Activated T-cell treated with anti-CD3 and anti-CD28 coated beads, Interleukin-2, amount 50 U/mL, for 24 hours (primary cell): ENCODE measurements at regions not wholly inside any gene's neighbourhood (a gene's known extent, or its start where the extent isn't known, plus 50 kb on each side); places are given as distances from the start of the nearest gene placed in this dataset.
"Not testable (repeated sequence)": the region's sequence is repeated elsewhere in the genome, so short reads cannot be mapped to it uniquely, and the experiment has no call there.

Source experiments
- DNase-seq: peaks from one replicate; pipeline ENCODE4 v3.0.0-alpha.2; 2020
- H3K27ac Mint-ChIP-seq: 2 replicates; pipeline ENCODE4 v1.8.0; 2020; ENCODE audit warnings: mild to moderate bottlenecking, mixed read lengths
- H3K27me3 Mint-ChIP-seq: 2 replicates; pipeline ENCODE4 v1.8.0; 2020; ENCODE audit warnings: mixed read lengths
- H3K36me3 Mint-ChIP-seq: 2 replicates; pipeline ENCODE4 v1.8.0; 2020; ENCODE audit warnings: low read depth, mixed read lengths
- H3K4me1 Mint-ChIP-seq: 2 replicates; pipeline ENCODE4 v1.8.0; 2020; ENCODE audit warnings: low read depth, mixed read lengths
- H3K4me3 Mint-ChIP-seq: 2 replicates; pipeline ENCODE4 v1.8.0; 2020; ENCODE audit warnings: mild to moderate bottlenecking, moderate library complexity, mixed read lengths
- H3K9me3 Mint-ChIP-seq: 2 replicates; pipeline ENCODE4 v1.8.0; 2020; ENCODE audit warnings: mixed read lengths

GRCh38 chr3:26292780-26293179 is 329.8 kb upstream of the LRRC3B start:
- H3K27ac Mint-ChIP-seq, result no peak overlapping the region
- no peaks in the 10 kb centered on the region for H3K27me3 Mint-ChIP-seq
- no peak for DNase-seq
- peaks cover 3% of the 10 kb centered on the region for H3K9me3 Mint-ChIP-seq
- H3K36me3 Mint-ChIP-seq, result no peaks in the 10 kb centered on the region
- H3K4me1 Mint-ChIP-seq, result no peaks in the 10 kb centered on the region
- no peak overlapping the region for H3K4me3 Mint-ChIP-seq

- H3K4me3 Mint-ChIP-seq, result no peak overlapping the region
- H3K36me3 Mint-ChIP-seq, result no peaks in the 10 kb centered on the region
- no peaks in the 10 kb centered on the region for H3K4me1 Mint-ChIP-seq
- no peak for DNase-seq
- H3K9me3 Mint-ChIP-seq, result peaks cover 6% of the 10 kb centered on the region
- no peaks in the 10 kb centered on the region for H3K27me3 Mint-ChIP-seq
- H3K27ac Mint-ChIP-seq, result no peak overlapping the region
These were observed 329.2 kb upstream of the LRRC3B start for GRCh38 chr3:26293329-26293844.

- no peak overlapping the region for H3K27ac Mint-ChIP-seq
- H3K36me3 Mint-ChIP-seq, result no peaks in the 10 kb centered on the region
- H3K9me3 Mint-ChIP-seq, result peaks cover 15% of the 10 kb centered on the region
- H3K27me3 Mint-ChIP-seq, result no peaks in the 10 kb centered on the region
- no peak for DNase-seq
- H3K4me1 Mint-ChIP-seq, result no peaks in the 10 kb centered on the region
- H3K4me3 Mint-ChIP-seq, result no peak overlapping the region
These were observed 315.4 kb upstream of the LRRC3B start for GRCh38 chr3:26307192-26307591.

DNA sequence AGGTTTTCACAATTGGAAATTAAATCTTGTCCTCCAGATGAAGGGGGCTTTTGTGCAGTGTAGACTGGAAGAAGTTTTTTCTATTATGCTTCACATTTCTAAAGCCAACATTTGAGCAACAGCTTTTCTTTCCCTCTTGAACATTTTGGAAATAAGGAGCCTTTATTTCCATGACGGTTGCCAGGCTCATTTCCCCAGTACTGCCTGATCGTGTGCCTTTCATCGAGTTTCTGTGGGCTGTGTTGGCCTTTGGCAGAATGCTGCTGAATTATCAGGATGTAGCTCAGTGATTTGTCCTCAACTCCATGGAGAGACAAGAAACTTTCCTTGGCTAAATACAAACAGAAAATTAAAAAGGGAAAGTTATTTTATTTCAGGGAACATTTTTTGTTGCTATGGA is 314.8 kb upstream of the LRRC3B start:
- no peaks in the 10 kb centered on the region for H3K36me3 Mint-ChIP-seq
- H3K27me3 Mint-ChIP-seq, result no peaks in the 10 kb centered on the region
- no peak overlapping the region for H3K27ac Mint-ChIP-seq
- no peaks in the 10 kb centered on the region for H3K4me1 Mint-ChIP-seq
- H3K4me3 Mint-ChIP-seq, result no peak overlapping the region
- peaks cover 10% of the 10 kb centered on the region for H3K9me3 Mint-ChIP-seq
- no peak for DNase-seq

DNA sequence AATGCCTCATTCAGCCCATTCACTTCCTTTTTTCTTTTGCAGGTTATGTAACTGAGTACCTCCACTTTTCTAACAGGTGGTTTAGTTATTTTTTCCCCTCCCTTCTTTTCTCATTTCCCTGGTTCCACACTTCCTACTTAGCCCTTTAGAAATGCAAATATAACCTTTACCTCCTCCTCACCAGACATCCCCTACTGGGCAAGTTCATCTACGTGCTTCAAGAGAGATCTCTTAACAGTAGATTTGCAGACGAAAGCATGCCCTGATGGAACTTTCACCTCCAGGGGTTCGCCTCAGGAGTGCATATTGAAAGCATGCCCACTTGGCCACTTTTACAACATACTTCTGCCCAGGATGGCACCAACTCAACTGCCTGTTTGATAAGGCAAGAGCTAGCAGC is 314.1 kb upstream of the LRRC3B start:
- Mint-ChIP-seq H3K4me1 (no peaks in the 10 kb centered on the region), H3K27ac (no peak overlapping the region), H3K9me3 (peaks cover 8% of the 10 kb centered on the region), H3K4me3 (no peak overlapping the region), H3K36me3 (no peaks in the 10 kb centered on the region), H3K27me3 (no peaks in the 10 kb centered on the region)
- DNase-seq, result no peak

GRCh38 chr3:26309536-26309935 is 313.0 kb upstream of the LRRC3B start:
- not testable (repeated sequence) for H3K27me3 Mint-ChIP-seq, H3K27ac Mint-ChIP-seq, H3K4me3 Mint-ChIP-seq, DNase-seq, H3K4me1 Mint-ChIP-seq, H3K36me3 Mint-ChIP-seq, H3K9me3 Mint-ChIP-seq

DNA sequence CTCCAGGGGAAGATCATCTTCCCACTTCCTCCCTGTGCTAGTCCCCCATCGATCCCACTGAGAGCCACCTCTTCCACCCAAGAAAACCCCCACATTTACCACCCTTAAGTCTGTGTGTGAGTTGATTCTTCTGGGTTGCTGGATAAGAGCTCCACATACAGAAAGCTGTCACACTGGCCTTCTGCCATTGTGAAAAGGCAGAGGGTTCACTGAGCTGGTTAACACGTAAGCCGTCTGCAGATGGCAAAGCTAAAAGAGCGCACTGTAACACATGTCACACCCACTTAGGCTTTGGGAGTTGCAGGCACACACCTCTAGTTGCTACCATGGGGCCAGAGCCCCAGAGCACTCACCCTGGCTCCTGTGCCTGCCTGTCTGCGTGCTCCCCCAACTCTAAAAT is 309.8 kb upstream of the LRRC3B start:
- Mint-ChIP-seq H3K4me3 (no peak overlapping the region), H3K36me3 (no peaks in the 10 kb centered on the region), H3K4me1 (no peaks in the 10 kb centered on the region), H3K27ac (no peak overlapping the region), H3K27me3 (no peaks in the 10 kb centered on the region), H3K9me3 (peaks cover 8% of the 10 kb centered on the region)
- no peak for DNase-seq

DNA sequence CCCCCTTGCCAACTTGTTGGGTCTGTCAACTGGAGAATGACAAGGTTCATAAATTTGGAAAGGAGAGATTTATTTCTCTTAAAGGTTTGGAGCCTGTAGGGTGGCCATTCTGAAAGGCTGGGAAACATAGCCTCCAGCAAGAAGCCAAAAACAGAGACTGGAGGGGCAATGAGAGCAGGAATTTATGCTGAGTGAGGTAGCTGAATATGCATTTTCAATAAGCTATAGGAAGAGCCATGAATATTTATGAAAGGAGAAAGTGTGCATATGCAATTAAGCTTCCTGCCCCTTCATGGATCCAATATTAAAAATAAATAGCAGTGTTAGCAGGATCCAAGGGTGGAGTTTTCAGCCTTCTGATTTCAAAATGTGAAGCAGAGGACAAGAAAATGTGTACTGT is 306.1 kb upstream of the LRRC3B start:
- H3K27ac Mint-ChIP-seq, result no peak overlapping the region
- H3K4me1 Mint-ChIP-seq, result no peaks in the 10 kb centered on the region
- no peaks in the 10 kb centered on the region for H3K27me3 Mint-ChIP-seq
- peaks cover 5% of the 10 kb centered on the region for H3K9me3 Mint-ChIP-seq
- DNase-seq, result no peak
- no peaks in the 10 kb centered on the region for H3K36me3 Mint-ChIP-seq
- no peak overlapping the region for H3K4me3 Mint-ChIP-seq

DNA sequence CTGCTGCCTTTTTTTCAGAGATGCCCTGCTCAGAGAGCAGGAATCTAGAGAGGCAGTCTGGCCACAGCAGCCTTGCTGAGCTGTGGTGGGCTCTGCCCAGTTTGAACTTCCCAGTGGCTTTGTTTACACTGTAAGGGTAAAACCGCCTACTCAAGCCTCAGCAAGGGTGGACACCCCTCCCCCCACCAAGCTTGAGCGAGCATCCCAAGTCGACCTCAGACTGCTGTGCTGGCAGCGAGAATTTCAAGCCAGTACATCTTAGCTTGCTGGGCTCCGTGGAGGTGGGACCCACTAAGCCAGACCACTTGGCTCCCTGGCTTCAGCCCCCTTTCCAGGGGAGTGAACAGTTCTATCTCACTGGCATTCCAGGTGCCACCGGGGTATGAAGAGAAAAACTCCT is 298.8 kb upstream of the LRRC3B start:
- not testable (repeated sequence) for H3K4me3 Mint-ChIP-seq, H3K36me3 Mint-ChIP-seq, DNase-seq, H3K27ac Mint-ChIP-seq, H3K9me3 Mint-ChIP-seq, H3K27me3 Mint-ChIP-seq, H3K4me1 Mint-ChIP-seq

GRCh38 chr3:26340001-26340400 is 282.6 kb upstream of the LRRC3B start:
- H3K27me3 Mint-ChIP-seq, result no peaks in the 10 kb centered on the region
- H3K27ac Mint-ChIP-seq, result no peak overlapping the region
- H3K4me1 Mint-ChIP-seq, result no peaks in the 10 kb centered on the region
- H3K4me3 Mint-ChIP-seq, result no peak overlapping the region
- peaks cover 5% of the 10 kb centered on the region for H3K9me3 Mint-ChIP-seq
- H3K36me3 Mint-ChIP-seq, result no peaks in the 10 kb centered on the region
- no peak for DNase-seq

DNA sequence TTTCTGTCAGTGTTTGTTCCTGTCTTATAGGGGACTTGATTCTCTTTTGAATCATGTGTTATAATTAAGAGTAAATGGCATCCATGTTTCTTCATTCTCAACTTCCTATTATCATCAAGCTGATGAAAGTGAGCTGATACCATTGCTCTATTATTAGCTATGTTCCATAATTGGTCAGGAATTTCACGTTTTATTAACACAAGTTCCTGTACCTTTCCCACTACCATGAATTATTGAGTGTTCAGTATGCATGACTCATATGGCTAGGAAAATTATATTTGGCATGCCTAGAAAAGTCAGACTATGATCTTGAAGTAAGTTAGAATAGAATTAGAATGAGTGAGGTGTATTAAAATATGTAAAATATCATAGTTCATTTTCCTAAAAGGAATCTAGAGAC is 278.9 kb upstream of the LRRC3B start:
- Mint-ChIP-seq H3K9me3 (peaks cover 4% of the 10 kb centered on the region), H3K4me1 (no peaks in the 10 kb centered on the region), H3K27me3 (no peaks in the 10 kb centered on the region), H3K4me3 (no peak overlapping the region), H3K27ac (no peak overlapping the region), H3K36me3 (no peaks in the 10 kb centered on the region)
- DNase-seq, result no peak

GRCh38 chr3:26345613-26346012 is 277.0 kb upstream of the LRRC3B start:
- Mint-ChIP-seq H3K4me1 (no peaks in the 10 kb centered on the region), H3K9me3 (peaks cover 10% of the 10 kb centered on the region), H3K4me3 (no peak overlapping the region), H3K27ac (no peak overlapping the region), H3K27me3 (no peaks in the 10 kb centered on the region), H3K36me3 (no peaks in the 10 kb centered on the region)
- no peak for DNase-seq

DNA sequence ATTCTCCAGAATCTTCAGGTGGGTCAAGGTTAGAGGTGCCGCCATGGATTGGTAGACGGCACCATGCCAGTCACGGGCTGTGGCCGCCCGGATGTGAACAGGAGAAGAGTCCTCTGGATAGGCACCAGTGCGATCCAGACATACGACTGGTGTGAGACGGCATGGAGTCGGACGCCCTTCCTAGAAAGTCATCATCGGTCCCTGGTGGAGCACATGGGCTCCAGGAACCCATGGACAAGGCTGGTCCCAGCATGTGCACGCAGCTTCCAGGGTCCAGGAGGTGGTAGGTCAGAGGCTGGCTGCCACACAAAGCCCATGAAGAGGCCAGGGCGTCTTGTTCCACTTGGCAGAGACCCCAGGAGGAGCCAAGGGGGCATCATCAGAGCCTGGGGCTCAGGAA is 276.1 kb upstream of the LRRC3B start:
- H3K9me3 Mint-ChIP-seq, result peaks cover 16% of the 10 kb centered on the region
- no peaks in the 10 kb centered on the region for H3K36me3 Mint-ChIP-seq
- H3K4me3 Mint-ChIP-seq, result no peak overlapping the region
- no peak overlapping the region for H3K27ac Mint-ChIP-seq
- no peaks in the 10 kb centered on the region for H3K4me1 Mint-ChIP-seq
- DNase-seq, result no peak
- no peaks in the 10 kb centered on the region for H3K27me3 Mint-ChIP-seq

DNA sequence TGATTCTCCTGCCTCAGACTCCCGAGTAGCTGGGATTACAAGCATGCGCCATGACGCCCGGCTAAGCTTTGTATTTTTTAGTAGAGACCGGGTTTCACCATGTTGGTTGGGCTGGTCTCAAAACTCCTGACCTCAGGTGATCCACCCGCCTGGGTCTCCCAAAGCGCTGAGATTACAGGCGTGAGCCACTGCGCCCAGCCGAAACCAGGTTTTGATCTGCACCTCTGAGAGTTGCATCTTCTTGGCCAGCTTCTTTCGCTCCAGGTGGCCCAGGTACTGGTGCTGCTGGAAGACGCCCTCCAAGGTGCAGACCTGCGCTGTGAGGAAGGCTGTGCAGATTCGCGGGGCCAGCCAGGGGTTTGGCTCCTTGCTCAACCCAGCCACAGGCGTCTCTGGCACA is 275.4 kb upstream of the LRRC3B start:
- H3K27ac Mint-ChIP-seq, result no peak overlapping the region
- no peaks in the 10 kb centered on the region for H3K36me3 Mint-ChIP-seq
- no peaks in the 10 kb centered on the region for H3K4me1 Mint-ChIP-seq
- peaks cover 16% of the 10 kb centered on the region for H3K9me3 Mint-ChIP-seq
- H3K27me3 Mint-ChIP-seq, result no peaks in the 10 kb centered on the region
- no peak for DNase-seq
- H3K4me3 Mint-ChIP-seq, result no peak overlapping the region

DNA sequence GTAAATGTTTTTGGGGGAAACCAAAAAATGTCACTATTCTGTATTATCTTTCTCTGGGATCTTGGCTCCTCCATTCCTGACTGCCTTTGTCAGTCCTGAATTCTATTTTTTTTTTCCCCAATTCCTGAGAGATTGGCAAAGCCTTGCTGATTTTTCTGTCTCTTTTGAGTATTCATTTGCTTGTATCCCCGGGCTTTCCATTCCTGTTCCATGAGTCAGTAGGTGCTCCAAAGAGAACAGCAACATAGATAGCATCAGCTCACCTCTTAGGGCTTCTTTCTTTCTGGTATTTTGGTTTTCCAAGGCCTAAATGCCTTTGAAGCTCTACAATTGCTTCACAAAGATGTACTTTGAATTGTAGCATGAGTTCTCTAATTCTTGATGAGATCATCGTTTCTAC is 271.7 kb upstream of the LRRC3B start:
- Mint-ChIP-seq H3K4me1 (no peaks in the 10 kb centered on the region), H3K4me3 (no peak overlapping the region), H3K27ac (no peak overlapping the region), H3K36me3 (no peaks in the 10 kb centered on the region), H3K27me3 (no peaks in the 10 kb centered on the region), H3K9me3 (peaks cover 16% of the 10 kb centered on the region)
- DNase-seq, result no peak

- no peak for DNase-seq
- Mint-ChIP-seq H3K4me3 (no peak overlapping the region), H3K36me3 (no peaks in the 10 kb centered on the region), H3K27me3 (no peaks in the 10 kb centered on the region), H3K4me1 (no peaks in the 10 kb centered on the region), H3K9me3 (peaks cover 20% of the 10 kb centered on the region), H3K27ac (no peak overlapping the region)
These were observed 269.5 kb upstream of the LRRC3B start for GRCh38 chr3:26353097-26353496.
